ENCODE measurements at regions not wholly inside any gene's neighbourhood (a gene's known extent, or its start where the extent isn't known, plus 50 kb on each side); places are given as distances from the start of the nearest gene placed in this dataset.

- H3K4me3 ChIP-seq (ENCODE audit: low read depth, low read length) = no peak overlapping the region
- H3K4me1 ChIP-seq = no peaks in the 10 kb centered on the region
- no peaks in the 10 kb centered on the region for H3K36me3 ChIP-seq (ENCODE audit: control insufficient read depth, insufficient read depth, low read length)
- no peak overlapping the region for H2AFZ ChIP-seq
- H3K4me2 ChIP-seq (ENCODE audit: low read length) = no peak overlapping the region
- no peak overlapping the region for H3K9ac ChIP-seq
- TF ChIP-seq, protein P1, sequence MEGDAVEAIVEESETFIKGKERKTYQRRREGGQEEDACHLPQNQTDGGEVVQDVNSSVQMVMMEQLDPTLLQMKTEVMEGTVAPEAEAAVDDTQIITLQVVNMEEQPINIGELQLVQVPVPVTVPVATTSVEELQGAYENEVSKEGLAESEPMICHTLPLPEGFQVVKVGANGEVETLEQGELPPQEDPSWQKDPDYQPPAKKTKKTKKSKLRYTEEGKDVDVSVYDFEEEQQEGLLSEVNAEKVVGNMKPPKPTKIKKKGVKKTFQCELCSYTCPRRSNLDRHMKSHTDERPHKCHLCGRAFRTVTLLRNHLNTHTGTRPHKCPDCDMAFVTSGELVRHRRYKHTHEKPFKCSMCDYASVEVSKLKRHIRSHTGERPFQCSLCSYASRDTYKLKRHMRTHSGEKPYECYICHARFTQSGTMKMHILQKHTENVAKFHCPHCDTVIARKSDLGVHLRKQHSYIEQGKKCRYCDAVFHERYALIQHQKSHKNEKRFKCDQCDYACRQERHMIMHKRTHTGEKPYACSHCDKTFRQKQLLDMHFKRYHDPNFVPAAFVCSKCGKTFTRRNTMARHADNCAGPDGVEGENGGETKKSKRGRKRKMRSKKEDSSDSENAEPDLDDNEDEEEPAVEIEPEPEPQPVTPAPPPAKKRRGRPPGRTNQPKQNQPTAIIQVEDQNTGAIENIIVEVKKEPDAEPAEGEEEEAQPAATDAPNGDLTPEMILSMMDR (IDR thresholded peaks at IDR 0.05) = no peak
- H3K79me2 ChIP-seq = no peaks in the 10 kb centered on the region
- no peaks in the 10 kb centered on the region for H3K9me3 ChIP-seq (ENCODE audit: control insufficient read depth, low read length)
- H3K27ac ChIP-seq = no peak overlapping the region
- H3K27me3 ChIP-seq (ENCODE audit: control insufficient read depth, insufficient read depth, low read length) = no peaks in the 10 kb centered on the region
These were observed 963.2 kb downstream of the TRHDE start for GRCh38 chr12:73235387-73235786.

DNA sequence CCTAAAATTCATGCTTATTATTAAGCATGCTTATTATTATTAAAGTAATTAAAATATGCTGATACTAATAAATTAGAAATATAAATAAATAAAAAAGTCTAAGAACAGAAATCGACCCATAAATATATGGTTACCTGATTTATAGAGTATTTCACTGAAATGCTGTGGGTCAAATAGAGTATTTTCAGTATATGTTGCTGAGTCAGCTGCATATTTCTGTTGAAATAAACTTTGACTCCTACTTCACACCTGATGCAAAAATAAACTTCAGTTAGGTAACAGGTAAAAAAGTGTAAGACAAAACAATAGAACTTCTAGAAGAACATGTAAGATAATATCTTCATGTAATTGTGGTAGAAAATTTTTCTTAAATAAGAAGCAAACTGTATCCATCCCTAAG is 967.9 kb downstream of the TRHDE start:
- H3K27ac ChIP-seq = no peak overlapping the region
- TF ChIP-seq, protein P1 (IDR thresholded peaks at IDR 0.05) = no peak
- H3K27me3 ChIP-seq (ENCODE audit: control insufficient read depth, insufficient read depth, low read length) = no peaks in the 10 kb centered on the region
- no peaks in the 10 kb centered on the region for H3K9me3 ChIP-seq (ENCODE audit: control insufficient read depth, low read length)
- H3K9ac ChIP-seq = no peak overlapping the region
- H3K4me1 ChIP-seq = no peaks in the 10 kb centered on the region
- no peak overlapping the region for H3K4me3 ChIP-seq (ENCODE audit: low read depth, low read length)
- no peak overlapping the region for H2AFZ ChIP-seq
- H3K36me3 ChIP-seq (ENCODE audit: control insufficient read depth, insufficient read depth, low read length) = no peaks in the 10 kb centered on the region
- no peaks in the 10 kb centered on the region for H3K79me2 ChIP-seq
- H3K4me2 ChIP-seq (ENCODE audit: low read length) = no peak overlapping the region

GRCh38 chr12:73262788-73263381 is 990.7 kb downstream of the TRHDE start:
- H3K9ac ChIP-seq = no peak overlapping the region
- H3K79me2 ChIP-seq = no peaks in the 10 kb centered on the region
- TF ChIP-seq, protein P1 (IDR thresholded peaks at IDR 0.05) = no peak
- no peak overlapping the region for H2AFZ ChIP-seq
- no peak overlapping the region for H3K4me3 ChIP-seq (ENCODE audit: low read depth, low read length)
- no peaks in the 10 kb centered on the region for H3K4me1 ChIP-seq
- H3K4me2 ChIP-seq (ENCODE audit: low read length) = no peak overlapping the region
- no peak overlapping the region for H3K27ac ChIP-seq
- no peaks in the 10 kb centered on the region for H3K27me3 ChIP-seq (ENCODE audit: control insufficient read depth, insufficient read depth, low read length)
- peaks cover 3% of the 10 kb centered on the region for H3K9me3 ChIP-seq (ENCODE audit: control insufficient read depth, low read length)
- no peaks in the 10 kb centered on the region for H3K36me3 ChIP-seq (ENCODE audit: control insufficient read depth, insufficient read depth, low read length)

DNA sequence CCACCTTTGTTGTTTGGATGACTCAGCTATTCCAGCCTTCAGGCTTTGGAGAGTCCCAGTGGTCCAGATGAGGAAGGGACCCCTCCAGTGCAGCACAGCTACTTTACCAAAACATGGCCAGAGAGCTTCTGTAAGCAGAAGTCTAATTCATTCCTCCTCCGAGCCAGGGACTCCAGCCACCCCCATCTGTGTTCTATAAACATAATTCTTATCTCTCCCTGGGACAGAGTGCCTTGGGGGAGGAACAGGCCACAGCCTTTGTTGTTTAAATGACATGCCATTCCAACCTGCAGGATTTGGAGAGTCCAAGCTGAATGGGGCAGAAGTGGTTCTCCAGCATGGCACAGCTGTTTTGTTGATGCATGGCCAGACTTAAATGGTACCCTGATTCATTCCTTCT is 994.0 kb downstream of the TRHDE start:
- Histone ChIP-seq H3K4me1 (no peaks in the 10 kb centered on the region), H3K9ac (no peak overlapping the region), H2AFZ (no peak overlapping the region)

GRCh38 chr12:73274976-73275375 is 1002.8 kb downstream of the TRHDE start:
- Histone ChIP-seq H3K9ac (no peak overlapping the region), H3K36me3 (ENCODE audit: control insufficient read depth, insufficient read depth, low read length) (no peaks in the 10 kb centered on the region), H3K27ac (no peak overlapping the region), H3K4me2 (ENCODE audit: low read length) (no peak overlapping the region), H3K9me3 (ENCODE audit: control insufficient read depth, low read length) (no peaks in the 10 kb centered on the region), H2AFZ (no peak overlapping the region), H3K27me3 (ENCODE audit: control insufficient read depth, insufficient read depth, low read length) (no peaks in the 10 kb centered on the region), H3K4me1 (no peaks in the 10 kb centered on the region), H3K79me2 (no peaks in the 10 kb centered on the region), H3K4me3 (ENCODE audit: low read depth, low read length) (no peak overlapping the region)
- TF ChIP-seq, protein P1 (IDR thresholded peaks at IDR 0.05) = no peak

More for the DNA sequence above, 994.0 kb downstream of the TRHDE start:
- H3K36me3 ChIP-seq (ENCODE audit: control insufficient read depth, insufficient read depth, low read length) = no peaks in the 10 kb centered on the region
- no peaks in the 10 kb centered on the region for H3K9me3 ChIP-seq (ENCODE audit: control insufficient read depth, low read length)
- H3K79me2 ChIP-seq = no peaks in the 10 kb centered on the region
- H3K4me2 ChIP-seq (ENCODE audit: low read length) = no peak overlapping the region
- H3K27me3 ChIP-seq (ENCODE audit: control insufficient read depth, insufficient read depth, low read length) = no peaks in the 10 kb centered on the region
- TF ChIP-seq, protein P1 (IDR thresholded peaks at IDR 0.05) = no peak
- no peak overlapping the region for H3K27ac ChIP-seq
- H3K4me3 ChIP-seq (ENCODE audit: low read depth, low read length) = no peak overlapping the region
